ENCODE measurements at regions not wholly inside any gene's neighbourhood (a gene's known extent, or its start where the extent isn't known, plus 50 kb on each side); places are given as distances from the start of the nearest gene placed in this dataset.
A peak's percentile ranks its signal among the peaks of the same experiment; 100 is the strongest.

- WGBS (ENCODE audit: low lambda C conversion rate) = 90% methylated on average over 12 of the region's 12 CpGs
- no peaks in the 10 kb centered on the region for H3K79me2 ChIP-seq (ENCODE audit: insufficient read depth, low read length)
- H3K4me1 ChIP-seq (ENCODE audit: insufficient read depth, low read length) = peaks cover 47% of the 10 kb centered on the region
- no peaks in the 10 kb centered on the region for H3K9me3 ChIP-seq (ENCODE audit: low read length)
- H3K9ac ChIP-seq (ENCODE audit: insufficient read depth, low read depth, low read length) = no peak overlapping the region
- no peak for FAIRE-seq
- H4K20me1 ChIP-seq (ENCODE audit: insufficient read depth, low read length) = peaks cover 23% of the 10 kb centered on the region; the same call in 1 of the 2 replicates
- H3K4me3 ChIP-seq (replicated peaks in 1 of 3; ENCODE audit: insufficient read depth in 1 of 3, low read depth in 2 of 3, low read length in 3 of 3) = no peak overlapping the region
- ChIA-PET POLR2A (no interaction called here), CTCF (ENCODE audit: low intra/inter-chr PET ratio, low total read pairs) (no interaction called here)
- H3K4me2 ChIP-seq (ENCODE audit: low read depth, low read length) = no peak overlapping the region
- no peak for DNase-seq (ENCODE audit: low spot score)
- TF ChIP-seq ZNF280B (CRISPR knock-in tag; IDR thresholded peaks at IDR 0.05; ENCODE audit: borderline replicate concordance) (no peak), GTF3A (CRISPR knock-in tag; conservative IDR thresholded peaks at IDR 0.05) (no peak), ZNF614 (CRISPR knock-in tag; IDR thresholded peaks at IDR 0.05; ENCODE audit: borderline replicate concordance) (no peak), SMARCE1 (IDR thresholded peaks at IDR 0.05; ENCODE audit: borderline replicate concordance) (no peak), ZXDC (CRISPR knock-in tag; IDR thresholded peaks at IDR 0.05) (0 out of 2 replicates have a peak, but pooled peaks have one; percentile 16), ZBTB39 (CRISPR knock-in tag; IDR thresholded peaks at IDR 0.05) (no peak), SNRNP70 (IDR thresholded peaks at IDR 0.05; ENCODE audit: low read depth, low read length) (no peak), ZMAT3 (CRISPR knock-in tag; conservative IDR thresholded peaks at IDR 0.05) (no peak), PHF5A (CRISPR knock-in tag; IDR thresholded peaks at IDR 0.05; ENCODE audit: low read depth, unreplicated experiment) (no peak)
- H3K27ac ChIP-seq (ENCODE audit: extremely low read length, insufficient read depth, low read length) = no peak overlapping the region
- intact Hi-C loops (cut with micrococcal nuclease; ENCODE audit: unreplicated experiment) = loop anchor here (1.0 kb wide), 1 partner anchor 18 kb away; no protein-coding TSS in a partner anchor
- no peaks in the 10 kb centered on the region for H3K36me3 ChIP-seq (replicated peaks in 1 of 2; ENCODE audit: control insufficient read depth in 1 of 2, insufficient read depth in 2 of 2, low read length in 2 of 2)
- in situ Hi-C loops (cut with HindIII; ENCODE audit: extremely low pct_ligation_motif_present, low pct_unique_long_range_greater_than_20kb) = no loop called here
- peaks cover 29 to 64% of the 10 kb centered on the region in 2 experiments for H3K27me3 ChIP-seq (ENCODE audit: control insufficient read depth in 1 of 2, insufficient read depth in 2 of 2, low read length in 2 of 2)
- H2AFZ ChIP-seq (ENCODE audit: low read length) = no peak overlapping the region
- BruUV-seq (replicated peaks) = no TSS peak
- no peak for ATAC-seq
Measured at GRCh38 chr16:85466989-85467388, 146.1 kb upstream of the GSE1 start.
